ENCODE measurements at regions not wholly inside any gene's neighbourhood (a gene's known extent, or its start where the extent isn't known, plus 50 kb on each side); places are given as distances from the start of the nearest gene placed in this dataset.
"Not testable (repeated sequence)": the region's sequence is repeated elsewhere in the genome, so short reads cannot be mapped to it uniquely, and the experiment has no call there.

- POLR2A ChIA-PET: no interaction called here
- no peak for DNase-seq (ENCODE audit: low read depth, low spot score)
- no peak overlapping the region for H3K4me3 ChIP-seq (ENCODE audit: low read depth, low read length)
These were observed 404.3 kb upstream of the SLC35B3 start for GRCh38 chr6:8839626-8840025.

DNA sequence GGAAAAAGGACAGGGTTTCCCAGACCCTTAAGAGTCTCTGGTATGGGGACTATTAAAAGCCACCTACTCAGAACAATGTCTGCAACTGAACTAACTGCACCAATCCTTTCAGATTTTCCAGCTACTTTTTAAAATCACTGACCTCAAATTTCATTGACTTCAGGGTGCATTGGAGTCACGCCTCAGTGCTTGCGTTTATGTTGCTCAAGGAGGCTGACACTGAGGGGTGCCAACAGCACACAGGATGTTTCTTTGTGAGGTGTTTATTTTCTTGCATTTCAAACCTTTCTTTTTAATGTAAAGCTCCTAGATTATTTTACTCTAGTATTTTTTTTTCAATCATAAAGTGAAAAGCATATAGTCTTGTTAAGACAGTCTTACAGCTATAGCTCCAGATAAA lies 402.0 kb upstream of the SLC35B3 start:
- ChIA-PET CTCF (no interaction called here), POLR2A (no interaction called here)

More at GRCh38 chr6:8839626-8840025, 404.3 kb upstream of the SLC35B3 start:
- Histone ChIP-seq H3K27ac (ENCODE audit: low read depth, low read length) (no peak overlapping the region), H3K9me3 (ENCODE audit: control insufficient read depth, insufficient read depth, low read length) (peaks cover 5% of the 10 kb centered on the region; the same call in 1 of the 2 replicates), H3K27me3 (ENCODE audit: control insufficient read depth, insufficient read depth, low read length) (no peaks in the 10 kb centered on the region)
- CTCF ChIA-PET: no interaction called here
- TF ChIP-seq, protein P1, sequence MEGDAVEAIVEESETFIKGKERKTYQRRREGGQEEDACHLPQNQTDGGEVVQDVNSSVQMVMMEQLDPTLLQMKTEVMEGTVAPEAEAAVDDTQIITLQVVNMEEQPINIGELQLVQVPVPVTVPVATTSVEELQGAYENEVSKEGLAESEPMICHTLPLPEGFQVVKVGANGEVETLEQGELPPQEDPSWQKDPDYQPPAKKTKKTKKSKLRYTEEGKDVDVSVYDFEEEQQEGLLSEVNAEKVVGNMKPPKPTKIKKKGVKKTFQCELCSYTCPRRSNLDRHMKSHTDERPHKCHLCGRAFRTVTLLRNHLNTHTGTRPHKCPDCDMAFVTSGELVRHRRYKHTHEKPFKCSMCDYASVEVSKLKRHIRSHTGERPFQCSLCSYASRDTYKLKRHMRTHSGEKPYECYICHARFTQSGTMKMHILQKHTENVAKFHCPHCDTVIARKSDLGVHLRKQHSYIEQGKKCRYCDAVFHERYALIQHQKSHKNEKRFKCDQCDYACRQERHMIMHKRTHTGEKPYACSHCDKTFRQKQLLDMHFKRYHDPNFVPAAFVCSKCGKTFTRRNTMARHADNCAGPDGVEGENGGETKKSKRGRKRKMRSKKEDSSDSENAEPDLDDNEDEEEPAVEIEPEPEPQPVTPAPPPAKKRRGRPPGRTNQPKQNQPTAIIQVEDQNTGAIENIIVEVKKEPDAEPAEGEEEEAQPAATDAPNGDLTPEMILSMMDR (IDR thresholded peaks at IDR 0.05; ENCODE audit: low read depth, low read length): no peak

GRCh38 chr6:8832695-8833094 lies 397.4 kb upstream of the SLC35B3 start:
- CTCF ChIA-PET, POLR2A ChIA-PET: not testable (repeated sequence)

More for the DNA sequence above, 402.0 kb upstream of the SLC35B3 start:
- no peak for DNase-seq (ENCODE audit: low read depth, low spot score)
- Histone ChIP-seq H3K4me3 (ENCODE audit: low read depth, low read length) (no peak overlapping the region), H3K9me3 (ENCODE audit: control insufficient read depth, insufficient read depth, low read length) (peaks cover 2% of the 10 kb centered on the region; the same call in 1 of the 2 replicates), H3K27ac (ENCODE audit: low read depth, low read length) (no peak overlapping the region), H3K27me3 (ENCODE audit: control insufficient read depth, insufficient read depth, low read length) (no peaks in the 10 kb centered on the region)
- TF ChIP-seq, protein P1 (IDR thresholded peaks at IDR 0.05; ENCODE audit: low read depth, low read length): no peak

GRCh38 chr6:8831366-8832152 lies 396.2 kb upstream of the SLC35B3 start:
- no peak for DNase-seq (ENCODE audit: low read depth, low spot score)
- TF ChIP-seq, protein P1 (IDR thresholded peaks at IDR 0.05; ENCODE audit: low read depth, low read length): no peak
- H3K9me3 ChIP-seq (ENCODE audit: control insufficient read depth, insufficient read depth, low read length): peaks cover 9% of the 10 kb centered on the region
- H3K27me3 ChIP-seq (ENCODE audit: control insufficient read depth, insufficient read depth, low read length): no peaks in the 10 kb centered on the region
- H3K27ac ChIP-seq (ENCODE audit: low read depth, low read length): no peak overlapping the region
- ChIA-PET CTCF (no interaction called here), POLR2A (no interaction called here)
- no peak overlapping the region for H3K4me3 ChIP-seq (ENCODE audit: low read depth, low read length)

More at GRCh38 chr6:8832695-8833094, 397.4 kb upstream of the SLC35B3 start:
- not testable (repeated sequence) for DNase-seq (ENCODE audit: low read depth, low spot score); H3K4me3 ChIP-seq (ENCODE audit: low read depth, low read length); H3K9me3 ChIP-seq (ENCODE audit: control insufficient read depth, insufficient read depth, low read length); H3K27me3 ChIP-seq (ENCODE audit: control insufficient read depth, insufficient read depth, low read length); H3K27ac ChIP-seq (ENCODE audit: low read depth, low read length)

DNA sequence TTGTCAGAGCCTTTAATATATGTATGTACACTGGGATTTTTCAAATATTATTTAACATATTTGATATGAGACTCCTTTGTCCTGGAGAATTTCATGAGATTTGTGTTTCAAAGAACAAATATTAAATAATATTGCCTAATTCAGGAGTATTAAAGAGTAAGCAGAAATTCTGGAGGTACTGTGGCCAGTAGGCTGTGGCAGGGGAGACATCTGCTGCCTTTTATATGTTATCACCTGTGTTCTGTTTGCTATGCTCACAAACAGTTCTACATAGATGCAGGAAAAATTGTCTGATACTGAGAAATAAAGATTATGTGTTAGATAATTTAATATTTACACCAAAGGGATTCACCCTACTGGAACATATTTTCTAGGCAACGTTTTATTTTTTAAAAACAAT lies 395.4 kb upstream of the SLC35B3 start:
- ChIA-PET POLR2A (no interaction called here), CTCF (no interaction called here)
- no peak overlapping the region for H3K4me3 ChIP-seq (ENCODE audit: low read depth, low read length)
- no peaks in the 10 kb centered on the region for H3K27me3 ChIP-seq (ENCODE audit: control insufficient read depth, insufficient read depth, low read length)
- peaks cover 9% of the 10 kb centered on the region for H3K9me3 ChIP-seq (ENCODE audit: control insufficient read depth, insufficient read depth, low read length)
- H3K27ac ChIP-seq (ENCODE audit: low read depth, low read length): no peak overlapping the region
- TF ChIP-seq, protein P1 (IDR thresholded peaks at IDR 0.05; ENCODE audit: low read depth, low read length): no peak
- no peak for DNase-seq (ENCODE audit: low read depth, low spot score)
